LNCaP clone FGC (cell line): ENCODE measurements at regions not wholly inside any gene's neighbourhood (a gene's known extent, or its start where the extent isn't known, plus 50 kb on each side); places are given as distances from the start of the nearest gene placed in this dataset.

ENCODE experiments used
- DNase-seq: peaks from one replicate; pipeline ENCODE4 v3.0.0-alpha.2; 2011; ENCODE audit warnings: low read depth
- H3K4me3 ChIP-seq: 2 replicates; pipeline ENCODE4 v1.5.1; 2011; ENCODE audit warnings: mild to moderate bottlenecking, low read depth, low read length, control low read depth
- TF ChIP-seq, protein P1 (sequence below): IDR thresholded peaks from 2 replicates; pipeline ENCODE4 v1.5.1; 2012; ENCODE audit warnings: mild to moderate bottlenecking; ENCODE audit not compliant: control insufficient read depth, insufficient read depth; ENCODE audit errors: extremely low read depth

DNA sequence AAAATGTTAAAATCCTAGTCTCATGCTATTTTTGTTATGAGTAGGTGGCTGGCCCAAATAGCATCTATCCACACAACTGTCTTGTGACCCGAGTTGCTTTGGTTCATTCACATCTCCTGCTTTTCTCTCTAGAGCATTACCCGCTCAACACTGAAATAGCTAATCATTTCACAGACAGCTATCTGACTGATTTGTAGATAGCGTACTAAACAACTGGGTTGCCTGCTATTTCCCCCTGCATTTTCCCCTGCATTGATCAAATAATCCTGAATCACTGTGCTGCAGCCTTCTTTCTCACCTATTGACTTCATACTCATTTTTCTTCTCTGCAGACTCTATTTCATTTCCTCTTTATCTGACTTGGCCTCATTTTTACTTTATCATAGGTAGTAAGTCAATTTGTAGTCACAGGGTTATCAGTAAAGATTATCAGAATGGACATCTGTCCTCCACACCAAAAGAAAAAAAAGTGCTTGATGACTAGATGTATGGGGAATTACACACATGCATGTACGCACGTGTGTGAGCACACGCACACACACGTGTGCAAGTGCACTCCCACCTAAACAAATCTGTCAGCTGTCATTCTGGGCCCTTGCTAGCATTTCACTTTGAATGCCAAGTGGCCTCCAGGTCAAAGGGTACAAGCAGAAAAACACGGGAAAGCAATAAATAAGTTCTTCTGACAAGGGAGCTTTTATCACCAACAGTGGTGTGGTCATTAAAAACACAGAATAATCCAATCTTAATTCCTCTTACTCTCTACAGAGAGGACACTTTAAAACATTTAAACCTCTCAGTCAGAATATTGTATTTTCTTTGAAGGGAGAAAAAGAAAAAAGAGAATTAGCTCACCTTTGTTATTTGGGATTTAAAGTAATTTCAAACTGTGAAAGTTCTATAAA is 501.6 kb downstream of the EFNA5 start:
- TF ChIP-seq, protein P1, sequence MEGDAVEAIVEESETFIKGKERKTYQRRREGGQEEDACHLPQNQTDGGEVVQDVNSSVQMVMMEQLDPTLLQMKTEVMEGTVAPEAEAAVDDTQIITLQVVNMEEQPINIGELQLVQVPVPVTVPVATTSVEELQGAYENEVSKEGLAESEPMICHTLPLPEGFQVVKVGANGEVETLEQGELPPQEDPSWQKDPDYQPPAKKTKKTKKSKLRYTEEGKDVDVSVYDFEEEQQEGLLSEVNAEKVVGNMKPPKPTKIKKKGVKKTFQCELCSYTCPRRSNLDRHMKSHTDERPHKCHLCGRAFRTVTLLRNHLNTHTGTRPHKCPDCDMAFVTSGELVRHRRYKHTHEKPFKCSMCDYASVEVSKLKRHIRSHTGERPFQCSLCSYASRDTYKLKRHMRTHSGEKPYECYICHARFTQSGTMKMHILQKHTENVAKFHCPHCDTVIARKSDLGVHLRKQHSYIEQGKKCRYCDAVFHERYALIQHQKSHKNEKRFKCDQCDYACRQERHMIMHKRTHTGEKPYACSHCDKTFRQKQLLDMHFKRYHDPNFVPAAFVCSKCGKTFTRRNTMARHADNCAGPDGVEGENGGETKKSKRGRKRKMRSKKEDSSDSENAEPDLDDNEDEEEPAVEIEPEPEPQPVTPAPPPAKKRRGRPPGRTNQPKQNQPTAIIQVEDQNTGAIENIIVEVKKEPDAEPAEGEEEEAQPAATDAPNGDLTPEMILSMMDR = no peak
- H3K4me3 ChIP-seq = no peak overlapping the region
- no peak for DNase-seq

DNA sequence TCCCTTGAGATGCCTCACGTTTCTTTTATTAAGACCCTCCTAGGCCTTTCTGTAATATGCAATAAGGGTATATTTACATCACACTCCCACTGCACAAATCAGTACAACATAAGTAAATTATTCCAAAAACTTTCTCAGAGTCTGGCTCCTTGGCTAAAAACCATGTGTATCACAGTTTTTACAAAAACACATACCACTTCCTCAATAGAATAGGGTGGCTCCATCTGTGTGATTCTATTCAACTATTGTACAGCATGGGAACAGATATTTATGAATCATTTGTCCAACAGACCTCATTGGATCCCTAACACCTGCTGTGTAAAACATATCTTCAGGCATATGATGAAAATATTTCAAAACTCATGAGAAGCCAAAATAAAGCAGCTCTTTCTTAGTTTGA is 502.7 kb downstream of the EFNA5 start:
- TF ChIP-seq, protein P1 = no peak
- no peak for DNase-seq

DNA sequence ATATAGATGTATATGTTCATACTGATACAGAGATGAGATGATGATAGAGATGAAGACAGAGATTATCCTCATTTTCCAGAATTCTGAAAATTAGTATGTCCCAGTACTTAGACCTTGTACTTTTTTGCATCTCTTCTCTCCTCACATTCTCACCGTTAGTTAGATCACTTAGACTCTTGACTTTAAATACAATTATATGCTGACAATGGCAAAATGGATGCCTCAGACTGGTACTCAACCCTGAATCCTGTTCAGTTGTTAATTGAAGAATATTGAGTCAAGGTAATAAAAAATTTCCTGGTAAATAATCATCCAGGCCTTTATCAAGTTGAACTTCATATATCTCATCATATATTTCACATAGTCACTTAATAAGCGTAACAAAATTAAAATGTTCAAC is 505.4 kb downstream of the EFNA5 start:
- TF ChIP-seq, protein P1 = no peak
- H3K4me3 ChIP-seq = no peak overlapping the region
- DNase-seq = no peak

More for the DNA sequence above, 502.7 kb downstream of the EFNA5 start:
- no peak overlapping the region for H3K4me3 ChIP-seq

DNA sequence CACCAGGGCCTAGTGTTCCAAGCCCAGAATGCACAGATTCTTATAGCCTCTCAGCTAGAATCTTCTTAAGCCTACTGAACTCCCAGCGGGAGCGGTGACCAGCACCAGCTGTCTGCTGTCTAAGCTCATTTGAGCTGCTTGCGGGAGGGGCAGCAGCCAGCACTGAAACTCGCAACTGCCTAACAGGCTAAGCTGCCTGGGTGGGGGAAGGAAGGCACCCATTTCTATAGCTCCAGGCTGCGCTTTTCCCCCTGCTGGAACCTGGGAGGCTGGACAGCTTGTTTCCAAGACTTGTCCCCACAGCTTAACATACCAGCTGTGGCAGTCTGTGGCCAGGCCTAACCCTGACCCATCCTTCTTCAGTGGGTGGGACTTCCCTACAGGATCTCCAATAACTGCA is 512.9 kb downstream of the EFNA5 start:
- no peak for DNase-seq
- H3K4me3 ChIP-seq = no peak overlapping the region
- TF ChIP-seq, protein P1 = no peak

DNA sequence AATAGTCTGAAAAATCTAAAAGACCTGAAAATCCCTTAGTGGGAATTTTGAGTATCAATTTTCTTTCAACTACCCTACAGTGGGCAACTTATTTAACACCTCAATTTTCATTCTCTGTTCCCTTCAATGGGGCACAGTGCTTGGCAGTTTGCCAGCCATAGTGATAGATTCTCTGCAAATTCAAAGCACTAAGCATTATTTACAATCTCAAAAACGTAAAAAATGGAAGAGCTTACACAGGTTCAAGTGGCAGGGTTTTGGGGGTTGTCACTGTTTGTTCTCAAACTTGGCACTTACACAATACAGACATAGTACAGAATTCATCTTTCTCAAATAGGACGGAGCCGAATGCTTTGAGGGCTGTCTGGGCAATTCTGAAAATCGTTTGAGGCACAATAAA is 515.0 kb downstream of the EFNA5 start:
- TF ChIP-seq, protein P1 = no peak
- DNase-seq = no peak
- no peak overlapping the region for H3K4me3 ChIP-seq

DNA sequence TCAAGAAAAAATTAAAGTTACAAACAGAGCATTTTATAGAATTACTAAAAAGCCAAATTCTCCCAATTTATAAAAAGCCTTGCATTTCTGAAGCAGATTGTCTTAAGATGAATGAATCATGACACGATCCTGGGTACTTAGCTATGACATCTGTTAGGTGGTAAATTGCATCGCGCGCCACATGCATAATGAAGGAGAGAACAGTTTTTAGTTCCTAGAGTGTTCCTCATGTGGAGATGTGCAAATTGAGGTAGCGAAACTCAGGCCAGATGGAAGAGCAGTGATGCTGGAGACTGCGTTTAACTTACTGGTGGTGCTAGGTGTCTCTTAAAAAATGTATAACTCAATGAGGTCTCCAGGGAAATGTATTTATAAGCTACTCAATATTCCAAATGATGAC is 516.1 kb downstream of the EFNA5 start:
- TF ChIP-seq, protein P1 = no peak
- DNase-seq = no peak

DNA sequence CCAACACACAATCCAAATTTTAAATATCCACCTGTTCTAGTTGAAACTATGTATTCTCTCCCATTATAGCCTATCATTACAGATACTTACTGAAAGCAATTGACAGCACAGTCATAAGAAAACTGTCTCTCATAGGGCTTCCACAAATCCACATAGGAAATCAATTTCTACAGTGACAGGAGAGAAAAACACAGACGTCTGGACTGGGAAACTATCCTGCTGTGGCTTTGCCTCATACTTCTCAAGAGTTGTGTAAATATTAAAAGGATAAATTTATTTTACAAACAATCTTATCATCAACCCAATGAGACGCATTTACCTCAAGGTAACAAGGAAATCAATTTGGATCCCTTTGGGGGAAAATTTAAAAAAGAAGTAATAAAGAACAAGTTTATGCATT is 517.5 kb downstream of the EFNA5 start:
- TF ChIP-seq, protein P1 = no peak
- DNase-seq = no peak
- H3K4me3 ChIP-seq = no peak overlapping the region

More for the DNA sequence above, 516.1 kb downstream of the EFNA5 start:
- no peak overlapping the region for H3K4me3 ChIP-seq
